ENCODE measurements at regions not wholly inside any gene's neighbourhood (a gene's known extent, or its start where the extent isn't known, plus 50 kb on each side); places are given as distances from the start of the nearest gene placed in this dataset.

DNA sequence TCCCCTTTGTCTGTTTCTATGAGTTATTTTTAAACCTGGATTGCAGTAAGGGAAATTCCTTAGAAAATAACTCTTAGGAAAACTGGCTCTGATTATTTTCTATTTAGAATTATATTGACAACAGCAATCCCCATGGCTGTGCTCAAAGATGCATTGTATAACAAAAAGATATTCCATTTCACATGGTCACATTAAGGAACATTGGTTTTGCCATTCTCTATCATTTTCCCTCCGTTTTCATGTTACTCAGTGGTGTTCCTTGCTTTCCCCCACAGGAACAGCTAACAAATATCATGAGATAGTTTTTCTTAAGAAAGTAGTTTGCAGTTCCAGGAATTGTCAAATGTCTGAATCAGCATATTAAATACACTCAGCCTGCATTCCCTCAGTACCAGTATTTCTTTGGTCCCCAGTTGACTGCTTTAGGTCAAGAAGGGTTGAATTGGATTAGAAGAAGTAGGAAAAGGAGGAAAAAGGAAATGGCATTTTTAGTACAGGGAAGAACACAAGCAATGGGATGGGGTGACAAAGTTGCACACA lies 436.7 kb downstream of the TNS3 start:
- DNase-seq: no peak

DNA sequence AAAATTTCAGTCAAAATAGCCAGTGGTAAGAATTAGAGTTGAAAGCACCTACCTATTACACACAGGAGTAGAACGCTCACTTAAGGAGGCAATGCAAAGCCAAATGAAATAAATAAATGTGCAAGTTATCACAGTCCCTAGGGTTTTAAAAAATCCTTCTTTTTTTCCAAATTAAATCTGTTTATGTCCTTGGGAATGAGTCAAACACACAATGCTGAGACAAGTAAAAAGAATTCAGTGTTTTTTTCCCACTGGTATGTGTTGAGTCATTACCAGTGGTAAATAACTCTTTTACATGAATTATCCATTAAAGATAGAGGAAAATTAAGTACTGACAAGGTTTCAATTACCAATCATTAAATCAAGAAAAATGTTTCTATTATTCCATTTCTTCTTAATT lies 438.6 kb downstream of the TNS3 start:
- DNase-seq: no peak

DNA sequence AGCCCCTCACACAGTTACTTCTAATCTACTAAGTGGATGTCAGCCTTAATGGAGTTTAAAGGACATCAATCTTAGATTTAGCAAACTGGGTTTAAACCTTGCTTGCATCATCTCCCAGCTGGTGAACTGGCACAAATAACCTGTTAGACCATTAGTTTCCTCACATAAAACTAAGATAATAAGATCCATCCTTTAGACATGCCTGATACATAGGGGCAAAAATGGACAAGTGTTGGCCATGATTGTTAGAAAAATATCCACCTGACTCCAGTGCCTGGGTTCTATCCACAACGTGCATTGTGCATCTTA lies 439.1 kb downstream of the TNS3 start:
- no peak for DNase-seq

GRCh38 chr7:47142169-47142866 lies 439.6 kb downstream of the TNS3 start:
- DNase-seq: no peak

DNA sequence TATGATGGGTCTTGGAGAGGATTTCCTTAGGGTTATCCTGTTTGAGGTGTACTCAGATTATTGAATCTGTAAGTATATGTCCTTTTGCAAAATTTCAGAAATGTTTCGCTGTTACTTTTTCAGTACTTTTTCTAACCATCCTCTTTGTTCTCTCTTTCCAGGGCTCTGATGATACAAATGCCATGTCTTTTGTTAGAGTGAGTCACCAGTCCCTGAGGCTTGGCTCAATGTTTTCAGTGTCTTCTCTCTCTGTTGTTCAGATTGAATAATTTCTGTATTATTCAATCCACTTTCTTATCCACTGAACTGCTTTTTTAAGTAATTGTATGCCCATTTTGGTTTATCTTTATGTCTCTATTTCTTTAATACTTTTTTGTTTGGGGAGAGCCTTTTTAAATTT lies 449.4 kb downstream of the TNS3 start:
- DNase-seq: no peak

DNA sequence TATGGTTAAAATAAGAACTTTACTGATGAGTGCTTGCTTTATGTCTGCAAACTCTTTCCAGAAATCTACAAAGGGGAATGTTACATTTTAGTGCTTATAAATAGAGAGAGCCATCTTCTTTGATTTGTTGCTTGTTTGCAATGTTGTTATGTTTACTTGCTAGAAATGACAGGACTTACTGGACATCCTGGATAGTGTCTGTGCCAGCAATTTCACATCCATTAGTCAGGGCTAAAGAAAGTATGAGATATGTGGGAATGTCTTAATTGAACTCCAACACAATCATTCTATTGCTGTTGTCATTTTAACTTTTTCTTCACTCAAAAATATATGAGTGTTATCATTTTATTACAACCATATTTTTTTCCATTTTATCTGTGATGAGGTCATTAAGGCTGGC lies 453.2 kb downstream of the TNS3 start:
- no peak for DNase-seq

DNA sequence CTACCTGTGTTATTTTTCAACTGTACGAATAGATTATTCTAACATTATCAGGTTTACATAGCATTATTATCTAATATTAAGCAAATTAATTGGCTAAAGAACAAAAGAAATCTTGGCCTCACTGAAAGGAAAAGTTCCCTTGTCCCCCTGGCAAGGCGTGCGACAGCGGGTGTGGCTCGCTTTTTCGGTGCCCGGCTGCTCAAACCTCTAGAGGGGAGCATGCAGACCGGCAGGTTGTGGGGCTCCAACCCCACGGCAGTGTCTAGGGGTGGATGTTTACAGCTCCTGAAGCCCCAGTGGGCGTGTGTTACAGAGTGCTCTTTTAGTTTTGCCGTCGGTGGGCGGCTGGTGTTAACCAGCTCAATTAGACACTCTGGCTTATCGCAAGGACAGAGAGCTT lies 456.4 kb downstream of the TNS3 start:
- no peak for DNase-seq

GRCh38 chr7:47119261-47119865 lies 462.5 kb downstream of the TNS3 start:
- DNase-seq: no peak

- DNase-seq: no peak
Measured at GRCh38 chr7:47104206-47104549, 477.7 kb downstream of the TNS3 start.

GRCh38 chr7:47103498-47104205 lies 478.3 kb downstream of the TNS3 start:
- no peak for DNase-seq

DNA sequence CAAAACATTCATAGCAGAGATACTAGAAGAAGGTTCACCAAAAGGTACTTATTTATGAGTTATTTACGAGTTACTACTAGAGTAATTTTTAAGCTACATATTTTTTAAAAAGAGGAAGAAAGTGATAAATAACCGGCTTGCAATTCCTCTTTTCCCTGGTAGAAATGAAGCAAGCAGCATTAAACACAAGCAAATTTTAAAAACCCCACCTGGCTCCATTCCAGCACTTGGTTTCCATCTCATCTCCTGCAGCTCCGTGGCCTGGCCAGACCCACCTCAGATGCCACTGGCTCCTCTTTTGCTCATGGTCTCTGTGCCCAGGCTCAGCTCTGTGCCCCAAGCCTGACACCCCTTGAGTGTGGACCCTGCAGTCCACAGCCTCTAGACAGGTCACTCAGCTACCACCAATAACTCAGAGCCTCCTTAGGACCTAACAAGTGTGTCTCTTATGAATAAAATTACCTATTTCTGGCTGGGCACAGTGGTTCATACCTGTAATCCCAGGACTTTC lies 479.5 kb downstream of the TNS3 start:
- no peak for DNase-seq

DNA sequence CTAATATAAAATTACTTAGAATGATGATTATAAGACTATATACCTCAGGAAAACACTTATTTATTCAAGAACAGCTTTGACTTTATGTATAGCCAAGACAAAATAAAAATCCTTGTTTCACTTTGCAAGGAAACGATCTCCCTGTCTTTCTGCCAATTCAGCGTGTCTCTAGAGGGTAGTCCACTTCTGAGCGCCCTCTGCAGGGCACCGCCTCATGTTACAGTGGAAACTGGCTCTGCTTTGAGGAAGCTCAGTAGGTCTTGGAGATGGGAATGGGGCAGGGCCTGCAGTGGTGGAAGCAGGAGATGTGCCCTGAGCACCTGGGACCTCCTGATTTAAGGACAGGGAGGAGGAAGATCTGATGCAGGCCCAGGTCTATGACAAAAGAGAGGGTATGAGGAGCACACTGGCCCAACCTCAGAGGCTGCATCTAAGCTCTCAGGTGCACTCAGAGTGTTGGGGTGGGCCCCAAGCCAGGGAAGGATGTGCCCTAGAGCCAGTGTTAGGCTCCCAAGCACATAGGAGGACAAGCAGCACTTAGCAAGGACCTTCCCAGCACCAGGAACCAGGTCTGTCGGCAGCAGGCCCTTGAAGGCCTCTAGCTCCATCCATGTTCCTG lies 481.0 kb downstream of the TNS3 start:
- no peak for DNase-seq

GRCh38 chr7:47100148-47100816 lies 481.6 kb downstream of the TNS3 start:
- no peak for DNase-seq

- no peak for DNase-seq
Measured at GRCh38 chr7:47097431-47097830, 484.5 kb downstream of the TNS3 start.

DNA sequence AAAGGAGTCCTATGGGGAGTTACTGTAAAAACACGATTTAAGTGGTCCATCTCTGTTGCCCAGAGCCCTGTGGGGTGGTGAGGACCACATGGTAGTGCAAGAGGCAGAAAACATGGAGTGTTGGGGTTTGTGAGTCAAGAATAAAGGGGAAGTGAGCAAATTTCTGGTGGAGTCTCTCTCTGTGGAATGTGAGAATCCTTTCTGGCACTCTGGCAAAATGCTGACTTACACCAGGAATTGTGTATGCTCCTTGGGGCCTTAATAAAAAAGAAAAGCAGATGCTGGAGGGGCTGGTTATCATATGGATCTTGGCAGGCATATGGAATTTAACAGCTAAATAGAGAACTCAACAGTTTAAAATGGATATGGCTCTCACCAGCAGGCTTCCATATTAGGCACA lies 486.0 kb downstream of the TNS3 start:
- DNase-seq: no peak

DNA sequence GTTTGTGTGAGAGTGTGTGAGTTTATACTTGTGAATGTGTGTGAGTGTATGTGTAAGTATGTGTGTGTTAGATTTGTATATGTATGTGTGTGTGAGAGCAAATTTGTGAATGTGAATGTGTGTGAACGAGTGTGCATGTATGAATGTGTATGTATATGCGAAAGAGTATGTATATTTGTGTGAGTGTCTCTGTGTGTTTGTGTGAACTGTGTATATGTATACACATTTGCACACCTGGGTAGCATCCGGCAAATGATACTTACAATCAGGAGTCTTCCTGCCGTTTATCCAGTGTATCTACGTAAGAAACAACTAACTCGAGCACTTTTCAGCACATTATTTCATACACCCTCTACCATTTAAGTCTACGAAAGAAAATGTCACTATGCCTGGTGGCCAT lies 487.4 kb downstream of the TNS3 start:
- DNase-seq: no peak

GRCh38 chr7:47093320-47094234 lies 488.3 kb downstream of the TNS3 start:
- DNase-seq: no peak

DNA sequence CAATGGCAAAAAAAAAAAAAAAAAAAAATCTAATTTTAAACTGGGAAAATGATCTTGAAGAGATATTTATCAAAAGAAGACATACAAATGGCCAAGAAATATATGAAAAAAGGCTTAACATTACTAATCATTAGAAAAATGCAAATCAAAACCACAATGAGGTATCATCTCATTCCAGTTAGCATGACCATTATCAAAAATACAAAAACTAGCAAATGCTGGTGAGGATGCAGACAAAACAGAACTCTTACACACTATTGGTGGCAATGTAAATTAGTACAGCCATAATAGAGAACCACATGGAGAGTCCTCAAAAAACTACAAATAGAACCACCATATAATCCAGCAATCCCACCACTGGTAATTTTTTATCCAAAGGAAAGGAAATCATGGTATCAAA lies 489.6 kb downstream of the TNS3 start:
- no peak for DNase-seq

GRCh38 chr7:47091141-47091540 lies 490.8 kb downstream of the TNS3 start:
- no peak for DNase-seq

- no peak for DNase-seq
Measured at GRCh38 chr7:47089461-47089860, 492.4 kb downstream of the TNS3 start.

- no peak for DNase-seq
Measured at GRCh38 chr7:47089068-47089417, 492.9 kb downstream of the TNS3 start.
